T-helper 2 cell (primary cell): ENCODE measurements at regions not wholly inside any gene's neighbourhood (a gene's known extent, or its start where the extent isn't known, plus 50 kb on each side); places are given as distances from the start of the nearest gene placed in this dataset.

Source experiments
- DNase-seq, 5 experiments: peaks; one replicate each; pipeline versions ENCODE4 v3.0.0 to v3.0.0-alpha.2; 2012 to 2022

DNA sequence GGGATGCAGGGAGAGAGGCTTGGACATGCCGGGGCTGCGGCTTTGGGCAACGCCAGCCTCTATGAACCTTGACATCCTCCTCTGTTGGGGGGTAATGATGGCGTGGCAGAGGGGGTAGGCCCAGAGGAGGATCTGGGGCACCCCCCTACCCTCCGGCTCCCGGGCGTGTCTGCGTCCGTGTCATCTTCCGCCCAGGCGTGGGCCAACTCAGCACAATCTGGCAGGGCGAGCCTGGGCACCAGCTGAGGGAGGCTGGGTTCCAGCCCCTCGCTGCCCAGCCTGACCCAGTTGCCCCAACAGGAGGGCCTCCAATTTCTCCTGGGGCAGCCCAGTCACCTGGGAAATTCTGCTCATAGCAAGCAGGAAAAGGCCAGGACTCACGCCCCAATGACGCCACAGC lies 62.9 kb upstream of the IL17B start:
- DNase-seq: no peak

DNA sequence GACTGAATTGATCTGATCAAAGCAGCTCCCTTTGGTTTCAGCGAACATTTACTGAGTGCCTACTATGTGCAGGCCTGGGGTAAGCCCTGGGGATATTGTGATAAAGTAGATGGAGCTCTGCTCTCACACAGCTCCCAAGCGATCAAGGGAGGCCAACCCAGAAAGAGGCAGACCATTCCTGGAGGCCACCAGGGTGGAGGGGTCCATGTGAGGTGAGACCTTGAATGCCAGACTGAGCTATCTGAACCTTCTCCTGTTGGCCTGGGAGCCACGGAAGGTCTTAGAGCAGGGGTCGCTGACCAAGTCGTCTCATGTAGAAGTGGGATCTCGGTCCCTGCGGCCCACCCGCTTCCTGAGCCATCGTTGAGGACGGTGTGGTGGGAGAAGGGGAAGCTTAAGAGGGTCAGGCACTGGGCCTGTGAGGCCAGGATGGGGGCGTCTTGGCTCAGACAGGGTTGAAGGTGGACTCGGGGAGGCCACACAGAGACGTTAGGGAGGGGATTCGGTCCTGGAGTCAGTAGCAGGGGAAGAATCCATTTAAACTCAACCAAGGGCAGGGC lies 62.2 kb upstream of the IL17B start:
- no peak for DNase-seq

GRCh38 chr5:149439899-149440542 lies 60.9 kb upstream of the IL17B start:
- DNase-seq: no peak

DNA sequence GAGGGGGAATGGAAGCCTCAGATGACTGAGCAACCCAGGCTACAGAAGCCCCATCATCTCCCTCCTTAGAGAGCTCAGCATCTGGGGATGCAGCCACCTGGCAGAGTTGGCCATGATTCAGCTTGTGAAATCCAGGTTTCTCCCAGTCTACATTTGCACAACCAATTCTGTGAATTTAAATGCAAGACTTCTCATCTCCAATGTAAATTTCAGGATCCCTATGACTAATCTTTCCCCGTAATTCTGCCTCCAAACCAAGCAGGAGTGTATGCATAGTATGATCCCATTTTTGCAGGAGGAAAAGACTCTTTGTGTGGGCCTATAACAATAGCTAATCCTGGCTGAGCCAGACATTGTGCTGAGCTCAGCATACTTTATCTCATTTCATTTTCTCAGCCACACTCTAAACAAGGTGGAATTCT lies 59.6 kb upstream of the IL17B start:
- DNase-seq: no peak

DNA sequence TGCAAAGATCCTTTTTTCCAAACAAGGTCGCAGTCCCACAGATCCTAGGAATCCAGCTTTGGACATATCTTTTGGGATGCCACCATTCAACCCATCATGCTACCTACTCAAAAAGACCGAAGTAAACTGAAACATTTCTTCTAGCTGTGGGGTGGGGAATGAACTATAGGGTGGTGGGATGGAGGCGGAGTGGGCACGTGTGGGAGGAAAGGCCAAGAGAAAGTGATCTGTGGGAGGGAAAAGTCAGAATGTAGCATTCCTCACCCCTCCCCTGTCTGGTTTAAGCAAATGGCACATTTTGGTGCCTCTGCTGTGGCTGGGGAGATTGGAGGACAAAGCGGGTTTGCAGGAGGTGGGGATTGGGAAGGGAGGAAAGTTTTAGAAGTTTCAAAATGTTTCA lies 59.2 kb upstream of the IL17B start:
- DNase-seq: no peak

GRCh38 chr5:149437391-149438040 lies 58.4 kb upstream of the IL17B start:
- peak in 1 of 5 experiments; percentile 48 for DNase-seq

DNA sequence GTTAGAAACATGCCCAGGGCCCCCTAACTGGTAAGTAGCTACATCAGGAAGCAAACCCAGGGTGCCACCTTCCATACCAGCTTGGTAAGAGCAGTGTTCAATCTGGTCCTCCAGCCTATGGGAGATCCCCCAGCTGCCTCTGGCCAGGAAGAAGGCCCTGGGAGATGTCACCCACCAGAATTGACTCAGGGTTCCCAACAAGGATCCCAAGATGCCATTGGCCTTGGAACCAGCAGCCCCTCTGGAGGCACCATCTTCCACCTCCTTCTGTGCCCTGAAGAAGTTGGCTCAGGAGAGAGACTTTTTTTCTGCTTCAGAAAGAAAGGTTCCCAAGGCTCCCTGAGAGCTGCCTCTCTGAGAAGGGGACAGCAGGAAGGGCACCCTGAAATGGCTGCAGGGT lies 56.6 kb upstream of the IL17B start:
- DNase-seq: no peak

DNA sequence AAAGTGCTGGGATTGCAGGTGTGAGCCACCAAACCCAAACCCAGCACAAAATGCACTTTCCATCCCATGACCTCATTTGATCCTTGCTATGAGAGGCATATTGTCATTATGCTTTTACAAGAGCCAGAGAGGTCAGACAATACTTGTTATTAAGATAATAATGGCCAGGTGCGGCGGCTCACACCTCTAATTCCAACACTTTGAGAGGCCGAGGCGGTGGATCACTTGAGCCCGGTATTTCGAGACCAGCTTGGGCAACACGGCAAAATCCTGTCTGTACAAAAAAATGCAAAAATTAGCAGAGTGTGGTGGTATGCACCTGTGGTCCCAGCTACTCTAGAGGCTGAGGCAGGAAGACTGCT lies 55.9 kb upstream of the IL17B start:
- DNase-seq: no peak

DNA sequence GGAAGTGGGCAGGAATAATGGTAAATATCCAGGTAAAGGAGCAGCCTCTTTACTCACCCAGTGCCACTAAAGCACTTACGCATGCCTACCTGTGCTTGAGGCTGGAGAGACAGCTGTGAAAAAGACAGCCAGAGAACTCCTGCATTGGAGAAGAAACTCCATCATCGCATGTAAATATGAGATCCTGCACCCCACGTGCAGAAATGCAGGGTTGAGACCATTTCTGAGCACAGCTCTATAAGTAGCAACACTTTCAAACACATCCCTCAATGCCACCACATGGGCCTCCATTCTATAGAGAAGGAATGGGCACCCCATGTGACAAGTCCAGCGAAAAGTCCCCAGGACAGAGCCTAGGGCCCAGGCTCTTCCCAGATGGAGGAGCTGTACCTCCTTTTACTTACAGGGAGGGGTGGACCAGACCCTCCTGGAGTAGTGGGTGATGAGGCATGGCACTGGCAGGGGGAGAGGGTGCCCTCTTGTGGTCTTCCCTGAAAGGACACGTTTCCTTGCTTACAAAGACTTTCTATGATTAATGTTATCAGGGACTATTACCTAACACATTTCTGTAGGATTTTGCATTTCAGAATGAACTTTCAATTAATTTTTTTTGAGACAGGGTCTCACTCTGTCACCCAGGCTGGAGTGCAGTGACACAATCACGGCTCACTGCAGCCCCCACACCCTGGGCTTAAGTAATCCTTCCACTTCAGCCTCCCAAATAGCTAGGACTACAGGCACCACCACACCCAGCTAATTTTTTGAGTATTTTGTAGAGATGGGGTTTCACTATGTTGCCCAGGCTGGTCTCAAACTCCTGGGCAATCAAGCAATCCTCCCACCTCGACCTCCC lies 55.3 kb upstream of the IL17B start:
- peak in 4 of 5 experiments; percentile 5 to 41 (median 26) for DNase-seq

GRCh38 chr5:149433524-149434131 lies 54.5 kb upstream of the IL17B start:
- DNase-seq: no peak

DNA sequence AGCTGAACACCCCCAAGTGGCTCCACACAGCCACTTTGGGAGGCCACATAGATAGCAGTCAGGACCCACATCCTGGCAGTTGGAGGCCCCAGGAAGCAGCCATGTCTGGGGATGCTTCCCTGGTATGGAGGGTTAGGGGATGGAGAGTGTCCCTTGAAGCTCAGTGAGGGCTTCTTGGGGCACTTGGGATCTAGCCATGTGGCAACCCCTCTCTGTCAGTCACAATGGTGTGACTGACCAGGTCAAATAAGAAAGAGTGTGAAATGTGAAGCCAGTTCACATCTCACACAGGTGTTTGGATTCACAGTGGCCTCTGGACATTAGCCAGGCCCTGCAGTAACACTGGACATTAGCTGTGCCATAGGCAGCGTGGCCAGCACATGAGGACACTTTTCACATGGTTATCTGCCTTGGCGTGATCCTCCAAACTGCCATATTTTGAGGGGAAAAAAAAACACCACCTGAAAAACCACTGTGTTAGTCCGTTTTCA lies 53.9 kb upstream of the IL17B start:
- DNase-seq: no peak

DNA sequence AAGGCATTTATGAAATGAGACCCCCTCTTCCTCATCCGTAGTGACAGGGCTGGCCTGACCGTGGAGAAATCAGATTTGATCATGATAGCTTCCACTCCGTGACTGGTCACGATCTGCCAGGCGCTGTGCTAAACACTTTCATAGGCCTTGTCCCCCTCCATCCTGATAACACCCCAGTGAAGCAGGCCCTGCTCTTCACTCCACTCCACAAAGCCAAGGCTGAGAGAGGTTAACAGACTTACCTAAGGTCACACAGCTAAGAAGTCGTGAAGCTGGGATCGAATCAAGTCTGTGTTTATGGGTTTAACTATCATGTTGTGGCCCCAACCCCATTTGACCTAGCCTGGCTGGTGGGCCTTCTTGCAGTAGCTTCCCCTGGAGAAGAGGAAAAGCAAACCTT lies 53.3 kb upstream of the IL17B start:
- no peak for DNase-seq

DNA sequence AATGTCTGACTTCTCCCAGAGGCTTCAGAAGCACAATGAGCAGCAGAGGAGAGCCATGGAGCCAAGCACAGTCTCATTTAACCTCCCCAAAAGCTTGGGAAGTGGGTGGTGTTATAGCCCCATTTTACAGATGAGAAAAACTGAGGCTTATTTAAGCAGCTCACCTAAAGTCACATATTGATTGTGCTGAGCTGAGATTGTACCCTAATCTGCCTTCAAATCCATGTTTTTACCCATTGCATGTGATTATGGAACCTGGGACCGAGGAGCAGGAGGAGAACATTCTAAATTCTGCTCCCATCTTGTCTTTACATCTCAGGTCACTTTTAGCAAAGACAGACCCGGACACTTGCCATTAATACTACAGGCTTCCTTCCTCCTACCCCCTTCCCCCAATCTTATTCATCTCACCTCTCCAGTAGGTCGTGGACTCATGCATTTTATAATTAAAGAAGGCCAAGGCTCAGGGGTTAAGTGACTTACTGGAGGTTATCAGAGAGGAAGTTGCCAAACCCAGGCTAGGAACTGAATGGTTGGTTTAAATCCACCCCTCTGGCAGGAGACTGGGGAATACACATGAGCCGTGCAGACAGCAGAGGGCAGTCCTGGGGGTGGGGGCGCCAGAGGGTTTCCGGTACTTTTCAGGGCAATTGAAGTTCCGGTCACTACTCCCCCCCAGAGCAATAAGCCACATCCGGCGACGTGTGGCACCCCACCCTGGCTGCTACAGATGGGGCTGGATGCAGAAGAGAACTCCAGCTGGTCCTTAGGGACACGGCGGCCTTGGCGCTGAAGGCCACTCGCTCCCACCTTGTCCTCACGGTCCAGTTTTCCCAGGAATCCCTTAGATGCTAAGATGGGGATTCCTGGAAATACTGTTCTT lies 51.0 kb upstream of the IL17B start:
- DNase-seq: no peak
